ENCODE measurements at regions not wholly inside any gene's neighbourhood (a gene's known extent, or its start where the extent isn't known, plus 50 kb on each side); places are given as distances from the start of the nearest gene placed in this dataset.
"Not testable (repeated sequence)": the region's sequence is repeated elsewhere in the genome, so short reads cannot be mapped to it uniquely, and the experiment has no call there.

GRCh38 chr2:75988622-75989021 lies 277.9 kb upstream of the GCFC2 start:
- not testable (repeated sequence) for DNase-seq

DNA sequence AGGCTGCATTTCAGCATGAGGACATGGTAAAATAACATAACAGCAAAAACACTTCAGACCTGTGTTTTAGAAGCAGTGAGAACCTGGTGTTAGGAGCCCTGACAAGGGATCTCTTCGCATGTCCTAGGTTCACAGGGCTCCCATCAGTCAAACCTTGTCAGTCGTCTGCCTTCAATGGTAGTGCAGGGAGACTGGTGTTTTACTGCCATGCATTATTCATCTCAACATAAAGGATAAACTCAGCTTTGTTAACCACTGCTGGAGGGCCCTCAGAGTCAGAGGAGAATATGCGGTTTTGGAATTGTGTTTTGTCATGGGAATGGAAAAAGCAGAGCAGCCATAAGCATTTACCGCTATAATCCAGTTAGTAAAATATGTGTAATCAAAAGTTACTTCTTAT lies 275.9 kb upstream of the GCFC2 start:
- DNase-seq, result no peak

GRCh38 chr2:75982719-75983118 lies 272.0 kb upstream of the GCFC2 start:
- DNase-seq, result no peak

DNA sequence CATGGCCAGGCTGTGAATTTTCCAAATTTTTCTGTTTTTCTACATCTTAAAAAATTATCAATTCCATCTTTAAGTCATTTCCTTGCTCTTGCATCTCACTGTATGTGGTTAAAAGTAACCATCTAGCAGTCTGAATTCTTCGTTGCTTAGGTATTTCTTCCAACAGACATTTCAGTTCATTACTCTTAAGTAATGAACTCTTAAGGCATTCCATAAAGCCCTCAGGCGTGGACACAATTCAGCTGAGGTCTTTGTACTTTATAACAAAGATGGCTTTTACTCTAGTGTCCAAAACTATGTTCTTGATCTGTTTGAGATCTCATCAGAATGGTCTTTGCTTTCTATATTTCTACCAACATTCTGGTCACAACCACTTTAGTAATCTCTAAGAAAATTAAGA lies 253.9 kb upstream of the GCFC2 start:
- no peak for DNase-seq

DNA sequence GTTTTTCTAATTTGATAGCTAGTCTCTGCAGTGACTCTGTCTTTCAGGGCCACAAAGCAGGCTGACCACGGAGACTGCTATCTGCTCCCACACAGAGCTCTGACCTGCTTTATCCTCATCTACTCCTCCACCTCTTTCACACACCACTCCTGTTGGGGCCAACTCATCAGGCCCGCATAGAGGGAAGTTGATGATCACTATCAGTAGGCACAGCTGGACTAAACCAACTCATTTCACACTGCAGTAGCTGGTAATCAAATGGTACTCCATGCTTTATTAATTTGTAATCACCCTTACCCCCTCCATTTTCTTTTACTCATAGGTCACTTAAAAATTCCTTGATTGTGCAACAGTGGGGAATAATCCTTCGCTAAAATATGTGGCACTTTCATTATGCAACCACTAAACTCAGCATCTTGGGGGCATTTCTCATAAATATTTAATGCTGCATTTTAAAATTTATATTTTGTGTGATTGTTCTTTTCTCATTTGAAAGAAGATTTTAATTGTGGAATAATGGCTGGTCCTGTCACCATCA lies 249.8 kb upstream of the GCFC2 start:
- DNase-seq, result no peak

GRCh38 chr2:75959724-75960471 lies 249.2 kb upstream of the GCFC2 start:
- DNase-seq, result no peak

GRCh38 chr2:75954761-75955160 lies 244.0 kb upstream of the GCFC2 start:
- DNase-seq, result no peak

GRCh38 chr2:75952173-75952572 lies 241.5 kb upstream of the GCFC2 start:
- no peak for DNase-seq

GRCh38 chr2:75949385-75950030 lies 238.8 kb upstream of the GCFC2 start:
- DNase-seq, result no peak

DNA sequence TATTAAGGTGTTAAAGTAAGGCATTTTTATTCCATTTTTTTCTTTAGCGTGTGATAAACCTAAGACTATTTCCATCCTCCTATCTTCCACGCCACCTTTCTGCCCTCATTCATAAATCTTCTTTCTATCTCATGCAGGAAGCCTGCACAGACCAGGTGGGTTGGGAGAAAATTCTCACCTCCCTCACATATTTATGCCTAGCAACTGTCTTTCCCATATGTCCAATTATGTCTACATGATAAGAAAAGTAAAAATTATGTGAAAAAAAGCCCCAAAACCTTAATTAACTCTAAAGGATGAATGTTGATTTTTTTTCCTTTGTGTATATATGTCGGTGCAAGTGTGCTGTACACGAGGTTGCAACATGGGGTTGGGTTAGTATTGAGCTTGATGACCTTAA lies 225.6 kb upstream of the GCFC2 start:
- no peak for DNase-seq

DNA sequence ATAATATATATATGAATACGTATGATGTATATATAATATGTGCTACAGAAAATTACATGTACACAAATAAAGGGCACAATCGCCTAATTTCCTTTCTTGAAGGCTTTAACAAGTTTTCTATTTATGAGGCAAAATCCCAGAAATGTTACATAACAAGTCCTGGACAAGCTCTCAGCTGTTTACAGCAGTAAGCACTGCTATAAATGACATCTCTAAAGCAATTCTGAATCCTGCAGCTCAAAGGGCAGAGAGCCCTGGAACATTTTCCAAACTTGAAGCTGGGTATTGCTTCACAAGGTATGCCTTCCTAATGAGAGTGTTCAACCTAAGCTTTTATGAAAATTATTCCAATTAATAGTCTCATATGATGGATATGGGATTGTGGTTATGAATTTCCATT lies 222.3 kb upstream of the GCFC2 start:
- no peak for DNase-seq

GRCh38 chr2:75928093-75928492 lies 217.4 kb upstream of the GCFC2 start:
- DNase-seq, result no peak

DNA sequence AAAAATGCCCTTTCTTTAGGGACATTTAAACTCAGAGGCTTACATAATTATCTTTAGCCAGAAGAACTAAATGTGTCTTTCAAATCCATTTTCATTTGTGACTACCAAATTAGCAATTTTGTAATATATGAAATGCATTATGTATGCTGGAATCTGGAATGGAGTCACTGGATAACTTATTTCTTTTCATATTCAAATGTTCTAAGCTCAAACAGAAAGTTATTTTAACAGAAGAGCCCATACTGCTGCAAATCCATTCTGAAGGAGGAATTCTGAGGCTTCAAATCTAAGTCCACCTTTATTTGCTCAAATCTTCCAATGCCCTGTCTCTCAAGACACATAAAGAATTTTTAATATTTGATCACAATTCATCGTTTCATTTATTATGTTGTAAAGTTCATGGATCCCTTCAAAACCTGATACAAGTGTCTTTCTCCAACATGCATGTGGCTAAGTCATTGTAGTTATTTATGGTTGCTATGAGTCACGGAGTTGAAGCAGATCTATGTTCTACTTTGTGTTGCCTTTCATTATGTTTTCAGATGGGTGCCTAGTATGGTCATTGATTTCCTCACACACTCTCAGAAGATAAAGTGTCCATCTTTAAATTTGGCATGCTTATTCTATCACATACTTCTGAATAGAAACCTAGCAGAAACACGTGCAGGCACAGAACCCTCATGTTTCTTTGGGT lies 214.8 kb upstream of the GCFC2 start:
- DNase-seq, result no peak

GRCh38 chr2:75922191-75922590 lies 211.5 kb upstream of the GCFC2 start:
- no peak for DNase-seq

GRCh38 chr2:75920859-75921551 lies 210.3 kb upstream of the GCFC2 start:
- DNase-seq, result no peak

GRCh38 chr2:75915851-75916634 lies 205.3 kb upstream of the GCFC2 start:
- DNase-seq, result no peak

DNA sequence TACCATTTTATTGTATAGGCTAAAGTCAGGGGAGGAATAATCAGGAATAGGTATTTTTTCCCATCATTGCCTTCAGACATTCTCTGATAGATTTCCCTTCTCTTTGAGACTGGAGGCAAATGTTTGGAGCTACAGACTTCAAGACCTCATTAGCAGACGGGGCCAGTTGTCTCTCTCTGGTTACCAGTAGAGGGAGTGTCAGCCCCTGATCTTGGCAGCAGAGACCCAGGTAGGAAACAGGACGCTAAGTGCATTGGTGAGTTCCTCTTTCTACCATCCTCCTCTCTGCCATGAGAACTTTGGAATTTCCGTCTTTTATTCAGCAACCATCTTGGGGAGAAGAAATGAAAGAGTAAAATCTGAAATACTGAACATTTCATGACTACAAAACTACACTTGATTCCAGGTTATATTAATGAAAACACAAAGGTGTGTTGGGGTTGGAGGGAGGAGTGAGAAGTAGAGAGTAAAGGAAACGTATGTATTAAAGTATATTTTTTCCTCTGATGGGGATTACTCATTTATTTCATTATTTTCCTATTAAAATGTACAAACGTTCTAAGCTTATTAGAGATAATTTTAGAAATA lies 186.2 kb upstream of the GCFC2 start:
- DNase-seq, result no peak

- DNase-seq, result no peak
Measured at GRCh38 chr2:75894170-75894569, 183.5 kb upstream of the GCFC2 start.

- no peak for DNase-seq
Measured at GRCh38 chr2:75892490-75892889, 181.8 kb upstream of the GCFC2 start.

- DNase-seq, result no peak
Measured at GRCh38 chr2:75882530-75882929, 171.8 kb upstream of the GCFC2 start.

DNA sequence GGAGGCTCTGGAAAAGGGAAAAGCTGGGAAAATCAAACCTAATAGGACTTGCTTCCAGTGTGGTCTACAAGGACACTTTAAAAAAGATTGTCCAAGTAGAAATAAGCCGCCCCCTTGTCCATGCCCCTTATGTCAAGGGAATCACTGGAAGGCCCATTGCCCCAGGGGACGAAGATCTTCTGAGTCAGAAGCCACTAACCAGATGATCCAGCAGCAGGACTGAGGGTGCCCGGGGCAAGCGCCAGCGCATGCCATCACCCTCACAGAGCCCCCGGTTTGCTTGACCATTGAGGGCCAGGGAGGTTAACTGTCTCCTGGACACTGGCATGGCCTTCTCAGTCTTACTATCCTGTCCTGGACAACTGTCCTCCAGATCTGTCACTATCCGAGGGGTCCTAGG lies 164.9 kb upstream of the GCFC2 start:
- DNase-seq, result not testable (repeated sequence)
